HuH-7 (cell line): ENCODE measurements at regions not wholly inside any gene's neighbourhood (a gene's known extent, or its start where the extent isn't known, plus 50 kb on each side); places are given as distances from the start of the nearest gene placed in this dataset.

Experiments used
- DNase-seq: peaks from one replicate; pipeline ENCODE4 v3.0.0; 2011; ENCODE audit warnings: low spot score

GRCh38 chr10:6642876-6643275 lies 62.8 kb upstream of the PRKCQ start:
- DNase-seq, result no peak

- no peak for DNase-seq
Observed at GRCh38 chr10:6640433-6641040, 60.5 kb upstream of the PRKCQ start.

GRCh38 chr10:6637053-6637452 lies 57.0 kb upstream of the PRKCQ start:
- DNase-seq, result no peak

- DNase-seq, result no peak
Observed at GRCh38 chr10:6635784-6636183, 55.7 kb upstream of the PRKCQ start.
